Mesenchymal stem cell (in vitro differentiated cells and primary cell): ENCODE measurements at regions not wholly inside any gene's neighbourhood (a gene's known extent, or its start where the extent isn't known, plus 50 kb on each side); places are given as distances from the start of the nearest gene placed in this dataset.
"Not testable (repeated sequence)": the region's sequence is repeated elsewhere in the genome, so short reads cannot be mapped to it uniquely, and the experiment has no call there.

Experiments used
- DNase-seq: peaks from one replicate; pipeline ENCODE4 v3.0.0-alpha.2; 2013
- H2AFZ ChIP-seq: one replicate; pipeline ENCODE4 v1.6.1; 2013; ENCODE audit warnings: low read depth, mild to moderate bottlenecking, control low read depth, inconsistent platforms, low read length, moderate library complexity
- H2AK5ac ChIP-seq: 2 replicates; pipeline ENCODE4 v1.6.1; 2013; ENCODE audit warnings: low read length, moderate library complexity, mild to moderate bottlenecking, inconsistent platforms; ENCODE audit not compliant: severe bottlenecking
- H2BK120ac ChIP-seq: one replicate; pipeline ENCODE4 v1.6.1; 2013; ENCODE audit warnings: low read depth, mild to moderate bottlenecking, inconsistent platforms, low read length, moderate library complexity
- H2BK12ac ChIP-seq, 2 experiments: one replicate each; pipeline ENCODE4 v1.6.1; 2013; ENCODE audit warnings: inconsistent platforms in 2 of 2, low read length in 2 of 2, mild to moderate bottlenecking in 2 of 2, moderate library complexity in 2 of 2, control low read depth in 1 of 2
- H2BK15ac ChIP-seq: one replicate; pipeline ENCODE4 v1.6.1; 2013; ENCODE audit warnings: mild to moderate bottlenecking, low read depth, inconsistent platforms; ENCODE audit not compliant: poor library complexity, severe bottlenecking
- H2BK5ac ChIP-seq: 2 replicates; pipeline ENCODE4 v1.6.1; 2013; ENCODE audit warnings: low read depth, mild to moderate bottlenecking, low read length, control low read depth, inconsistent platforms; ENCODE audit not compliant: poor library complexity, severe bottlenecking
- H3K14ac ChIP-seq, 2 experiments: one replicate each; pipeline ENCODE4 v1.6.1; 2013; ENCODE audit warnings: inconsistent platforms in 2 of 2, low read length in 2 of 2, control low read depth in 1 of 2, mild to moderate bottlenecking in 1 of 2, moderate library complexity in 1 of 2
- H3K18ac ChIP-seq, 2 experiments: one replicate each; pipeline ENCODE4 v1.6.1; 2013; ENCODE audit warnings: inconsistent platforms in 2 of 2, low read length in 2 of 2, control low read depth in 1 of 2, low read depth in 1 of 2, mild to moderate bottlenecking in 1 of 2
- H3K23ac ChIP-seq, 2 experiments: one replicate each; pipeline ENCODE4 v1.6.1; 2013; ENCODE audit warnings: inconsistent platforms in 2 of 2, low read length in 2 of 2, mild to moderate bottlenecking in 2 of 2, moderate library complexity in 2 of 2, control low read depth in 1 of 2
- H3K27ac ChIP-seq: 2 replicates; pipeline ENCODE4 v1.5.1; 2013; ENCODE audit warnings: mild to moderate bottlenecking, moderate library complexity, low read length, control low read depth, inconsistent platforms; ENCODE audit not compliant: poor library complexity, severe bottlenecking
- H3K27me3 ChIP-seq, 2 experiments: 2 replicates each; pipeline versions ENCODE4 v1.6.1 to v1.7.0; 2013; ENCODE audit warnings: low read length in 2 of 2, mild to moderate bottlenecking in 2 of 2, moderate library complexity in 2 of 2, control low read depth in 1 of 2, inconsistent platforms in 1 of 2; ENCODE audit not compliant: control insufficient read depth in 1 of 2, insufficient read depth in 1 of 2
- H3K36me3 ChIP-seq, 2 experiments: 2 replicates each; pipeline versions ENCODE4 v1.6.1 to v1.7.0; 2013; ENCODE audit warnings: low read length in 2 of 2, control low read depth in 1 of 2, inconsistent platforms in 1 of 2, low read depth in 1 of 2, mild to moderate bottlenecking in 1 of 2; ENCODE audit not compliant: insufficient read depth in 2 of 2, control insufficient read depth in 1 of 2
- H3K4ac ChIP-seq, 2 experiments: one replicate each; pipeline ENCODE4 v1.6.1; 2013; ENCODE audit warnings: inconsistent platforms in 2 of 2, low read length in 2 of 2, mild to moderate bottlenecking in 2 of 2, moderate library complexity in 2 of 2, control low read depth in 1 of 2, low read depth in 1 of 2
- H3K4me1 ChIP-seq: 2 replicates; pipeline ENCODE4 v1.6.1; 2013; ENCODE audit warnings: low read depth, low read length, control low read depth; ENCODE audit not compliant: control insufficient read depth, insufficient read depth
- H3K4me2 ChIP-seq: 2 replicates; pipeline ENCODE4 v1.6.1; 2013; ENCODE audit warnings: low read length, mild to moderate bottlenecking, inconsistent platforms; ENCODE audit not compliant: poor library complexity, severe bottlenecking
- H3K4me3 ChIP-seq, 2 experiments: 2 replicates each; pipeline versions ENCODE4 v1.5.1 to v1.7.0; 2013; ENCODE audit warnings: low read length in 2 of 2, mild to moderate bottlenecking in 2 of 2, control low read depth in 1 of 2, low read depth in 1 of 2; ENCODE audit not compliant: insufficient read depth in 1 of 2
- H3K79me1 ChIP-seq: replicated peaks from 2 replicates; pipeline ENCODE4 v1.6.1; 2013; ENCODE audit warnings: mild to moderate bottlenecking, control low read depth, low read length, inconsistent platforms; ENCODE audit not compliant: poor library complexity, severe bottlenecking
- H3K9ac ChIP-seq: 2 replicates; pipeline ENCODE4 v1.7.0; 2013; ENCODE audit warnings: mild to moderate bottlenecking, low read length, moderate library complexity
- H3K9me3 ChIP-seq: 2 replicates; pipeline ENCODE4 v1.7.0; 2013; ENCODE audit warnings: mild to moderate bottlenecking, low read length; ENCODE audit not compliant: control insufficient read depth
- H4K8ac ChIP-seq: one replicate; pipeline ENCODE4 v1.6.1; 2013; ENCODE audit warnings: inconsistent platforms, mild to moderate bottlenecking, low read length, moderate library complexity
- H4K91ac ChIP-seq: one replicate; pipeline ENCODE4 v1.6.1; 2013; ENCODE audit warnings: mild to moderate bottlenecking, low read length, inconsistent platforms
- WGBS: methylation state at CpG from one replicate; pipeline ENCODE4 v1.1.7; 2013; ENCODE audit warnings: mixed read lengths; 5-methylcytosine and 5-hydroxymethylcytosine counted together

DNA sequence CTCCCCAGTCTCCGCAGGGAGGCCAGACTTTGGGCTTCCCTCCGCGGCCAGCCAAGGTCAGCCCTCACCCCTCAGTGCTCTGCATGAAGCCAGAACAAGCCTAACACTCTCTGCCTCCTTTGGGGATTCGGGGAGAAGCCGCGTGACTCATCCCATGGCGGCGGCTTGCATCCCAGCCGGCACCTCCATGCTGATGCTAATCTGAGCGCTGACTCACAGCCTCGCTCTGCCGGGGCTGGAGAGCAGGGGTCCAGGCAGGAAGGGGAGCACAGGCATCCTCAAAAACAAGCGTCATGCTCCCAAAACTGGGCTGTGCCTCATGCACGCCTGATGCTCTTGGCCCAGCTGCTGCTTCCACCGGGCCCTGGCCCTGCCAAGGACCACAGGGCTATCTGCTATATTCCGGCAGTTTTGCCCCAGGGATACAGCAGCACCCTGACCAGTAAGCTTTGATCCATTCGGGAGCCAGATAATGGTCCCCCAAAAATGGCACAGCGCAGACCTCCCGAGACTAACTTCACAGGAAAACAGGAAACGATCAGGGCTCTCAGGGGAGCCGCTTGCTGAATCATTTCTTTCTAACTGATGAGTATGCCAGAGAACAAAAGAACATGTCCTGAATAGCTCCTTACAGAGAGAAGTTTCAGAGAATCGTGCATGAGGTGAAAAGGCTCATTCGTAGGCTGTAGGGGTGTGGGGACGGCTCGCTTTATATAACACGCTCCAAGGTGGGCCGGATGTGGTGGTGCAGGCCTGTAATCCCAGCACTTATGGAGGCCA, 254.4 kb upstream of the USP9Y start:
- WGBS, result 80% methylated on average over 17 of the region's 27 CpGs
- H3K4me2 ChIP-seq, H3K27ac ChIP-seq, H3K4me3 ChIP-seq, H3K27me3 ChIP-seq, H3K14ac ChIP-seq, H3K4me1 ChIP-seq, H4K8ac ChIP-seq, H2BK5ac ChIP-seq, H3K23ac ChIP-seq, H4K91ac ChIP-seq, H2AFZ ChIP-seq, H2BK120ac ChIP-seq, DNase-seq, H3K9me3 ChIP-seq, H3K9ac ChIP-seq, H3K4ac ChIP-seq, H3K36me3 ChIP-seq, H2BK15ac ChIP-seq, H2AK5ac ChIP-seq, H2BK12ac ChIP-seq, H3K79me1 ChIP-seq, H3K18ac ChIP-seq: not testable (repeated sequence)

DNA sequence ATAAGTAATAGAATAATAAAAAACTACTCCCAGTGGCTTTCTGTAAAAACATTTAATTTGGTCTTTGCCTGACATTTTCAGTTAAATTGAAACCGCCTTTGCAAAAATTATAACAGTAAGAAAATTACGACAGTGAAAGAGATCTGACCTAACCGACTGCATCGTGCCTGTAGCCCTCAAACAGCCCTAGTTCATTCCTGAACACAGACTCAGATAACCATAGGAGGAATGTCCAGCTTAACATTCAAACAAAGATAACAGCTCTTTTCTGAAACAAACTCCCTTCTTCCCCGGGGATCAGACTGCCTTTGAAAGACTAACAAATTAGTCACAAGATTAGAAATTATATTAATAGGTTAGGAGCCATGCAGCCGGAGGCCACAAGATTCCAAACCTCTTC, 252.5 kb upstream of the USP9Y start:
- not testable (repeated sequence) for H2AK5ac ChIP-seq, H3K27ac ChIP-seq, H2AFZ ChIP-seq, H3K4me2 ChIP-seq, H2BK120ac ChIP-seq, H3K27me3 ChIP-seq, H3K4ac ChIP-seq, H3K4me1 ChIP-seq, H3K9ac ChIP-seq, H2BK15ac ChIP-seq, H4K91ac ChIP-seq, H3K79me1 ChIP-seq, DNase-seq, H3K23ac ChIP-seq, H3K36me3 ChIP-seq, H3K4me3 ChIP-seq, H4K8ac ChIP-seq, H3K9me3 ChIP-seq, H2BK5ac ChIP-seq, H3K14ac ChIP-seq, H3K18ac ChIP-seq, H2BK12ac ChIP-seq
- 71% methylated on average over 2 of the region's 6 CpGs for WGBS

DNA sequence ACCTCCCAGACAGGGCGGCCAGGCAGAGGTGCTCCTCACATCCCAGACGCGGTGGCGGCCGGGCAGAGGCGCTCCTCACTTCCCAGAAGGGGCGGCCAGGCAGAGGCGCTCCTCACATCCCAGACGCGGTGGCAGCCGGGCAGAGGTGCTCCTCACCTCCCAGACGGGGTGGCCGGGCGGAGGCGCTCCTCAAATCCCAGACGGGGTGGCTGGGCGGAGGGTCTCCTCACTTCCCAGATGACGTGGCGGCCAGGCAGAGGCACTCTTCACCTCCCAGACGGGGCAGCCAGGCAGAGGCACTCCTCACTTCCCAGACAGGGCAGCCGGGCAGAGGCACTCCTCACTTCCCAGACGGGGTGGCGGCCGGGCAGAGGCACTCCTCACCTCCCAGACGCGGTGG, 247.7 kb upstream of the USP9Y start:
- not testable (repeated sequence) for H3K4ac ChIP-seq, DNase-seq, H3K79me1 ChIP-seq, H3K27ac ChIP-seq, H3K4me2 ChIP-seq, H3K4me1 ChIP-seq, H3K23ac ChIP-seq, H2BK15ac ChIP-seq, H2BK5ac ChIP-seq, H3K9ac ChIP-seq, H3K27me3 ChIP-seq, H2BK120ac ChIP-seq, H2AFZ ChIP-seq, H4K8ac ChIP-seq, H3K36me3 ChIP-seq, H2AK5ac ChIP-seq, H3K14ac ChIP-seq, H3K9me3 ChIP-seq, H3K18ac ChIP-seq, H4K91ac ChIP-seq, H2BK12ac ChIP-seq, H3K4me3 ChIP-seq
- 93% methylated on average over 20 of the region's 26 CpGs for WGBS

- Histone ChIP-seq H2BK15ac (no peak overlapping the region), H3K27me3 (no peaks in the 10 kb centered on the region), H3K14ac (no peak overlapping the region), H2BK120ac (no peak overlapping the region), H3K27ac (no peak overlapping the region), H2AK5ac (no peak overlapping the region), H3K79me1 (no peaks in the 10 kb centered on the region), H4K91ac (no peak overlapping the region), H3K4me2 (no peak overlapping the region), H3K4me1 (no peaks in the 10 kb centered on the region), H3K4me3 (no peak overlapping the region), H3K36me3 (no peaks in the 10 kb centered on the region), H3K9me3 (no peaks in the 10 kb centered on the region), H4K8ac (no peak overlapping the region), H2BK5ac (no peak overlapping the region), H3K9ac (no peak overlapping the region), H2AFZ (no peak overlapping the region), H3K23ac (no peak overlapping the region), H3K4ac (no peak overlapping the region), H2BK12ac (no peak overlapping the region), H3K18ac (no peak overlapping the region)
- DNase-seq, result no peak
- 42% methylated on average over 1 of the region's 1 CpG for WGBS
Measured at GRCh38 chrY:12459965-12460364, 241.1 kb upstream of the USP9Y start.
